BJ (cell line): ENCODE measurements at regions not wholly inside any gene's neighbourhood (a gene's known extent, or its start where the extent isn't known, plus 50 kb on each side); places are given as distances from the start of the nearest gene placed in this dataset.

Experiments used
- CTCF ChIA-PET: fragments of 350-600 bp; formaldehyde crosslinking; extraction: SDS; loops from one replicate; lab custom pipeline; 2021; ENCODE audit warnings: antibody characterized with exemption, inconsistent platforms; lab: Yijun Ruan, JAX
- POLR2A ChIA-PET: fragments of 300-600 bp; sonication (Branson Sonifier 250); formaldehyde crosslinking; extraction: SDS; loops from one replicate; lab custom pipeline; 2021; ENCODE audit warnings: antibody characterized with exemption; lab: Charles Lee
- DNase-seq: peaks from one replicate; pipeline ENCODE4 v3.0.0-alpha.2; 2011; ENCODE audit warnings: low read depth
- H3K27me3 ChIP-seq: 2 replicates; pipeline ENCODE4 v1.6.0; 2011; ENCODE audit warnings: low read length; ENCODE audit not compliant: control insufficient read depth, insufficient read depth
- H3K36me3 ChIP-seq: 2 replicates; pipeline ENCODE4 v1.5.1; 2011; ENCODE audit warnings: low read length; ENCODE audit not compliant: control insufficient read depth, insufficient read depth
- H3K4me3 ChIP-seq: 2 replicates; pipeline ENCODE4 v1.5.1; 2011; ENCODE audit warnings: low read depth, mild to moderate bottlenecking, control low read depth, low read length
- CTCF ChIP-seq: IDR thresholded peaks from 2 replicates; pipeline ENCODE4 v1.5.1; 2011; ENCODE audit warnings: low read depth, mild to moderate bottlenecking, control low read depth, inconsistent platforms, low read length, moderate library complexity; ENCODE audit not compliant: insufficient read depth

GRCh38 chr16:64061621-64062020 lies 1060.2 kb downstream of the CDH11 start:
- H3K27me3 ChIP-seq: no peaks in the 10 kb centered on the region
- no peak for TF ChIP-seq CTCF
- no peak overlapping the region for H3K4me3 ChIP-seq
- ChIA-PET CTCF (no interaction called here), POLR2A (no interaction called here)
- DNase-seq: no peak
- H3K36me3 ChIP-seq: no peaks in the 10 kb centered on the region

- no peaks in the 10 kb centered on the region for H3K36me3 ChIP-seq
- no peak for DNase-seq
- CTCF ChIA-PET: no interaction called here
- no peak for TF ChIP-seq CTCF
- POLR2A ChIA-PET: no interaction called here
- no peaks in the 10 kb centered on the region for H3K27me3 ChIP-seq
- no peak overlapping the region for H3K4me3 ChIP-seq
Observed at GRCh38 chr16:64060631-64061030, 1061.2 kb downstream of the CDH11 start.

GRCh38 chr16:64058685-64059084 lies 1063.2 kb downstream of the CDH11 start:
- CTCF ChIA-PET: no interaction called here

GRCh38 chr16:64051824-64052223 lies 1070.0 kb downstream of the CDH11 start:
- no peaks in the 10 kb centered on the region for H3K27me3 ChIP-seq
- no peak overlapping the region for H3K4me3 ChIP-seq
- TF ChIP-seq CTCF: peak; percentile 22
- ChIA-PET POLR2A (no interaction called here), CTCF (interaction anchor here (1.2 kb wide), 1 partner anchor 9 kb away, joined by 5 read pairs; no protein-coding TSS in a partner anchor)
- DNase-seq: no peak
- no peaks in the 10 kb centered on the region for H3K36me3 ChIP-seq

More at GRCh38 chr16:64058685-64059084, 1063.2 kb downstream of the CDH11 start:
- no peak for DNase-seq
- Histone ChIP-seq H3K36me3 (no peaks in the 10 kb centered on the region), H3K27me3 (no peaks in the 10 kb centered on the region), H3K4me3 (no peak overlapping the region)
- no peak for TF ChIP-seq CTCF
- POLR2A ChIA-PET: no interaction called here

- ChIA-PET POLR2A (no interaction called here), CTCF (interaction anchor here (1.5 kb wide), 1 partner anchor 15 kb away, joined by 3 read pairs; no protein-coding TSS in a partner anchor)
- H3K4me3 ChIP-seq: no peak overlapping the region
- TF ChIP-seq CTCF: no peak
- DNase-seq: no peak
- H3K27me3 ChIP-seq: no peaks in the 10 kb centered on the region
- H3K36me3 ChIP-seq: no peaks in the 10 kb centered on the region
Observed at GRCh38 chr16:64047878-64048277, 1074.0 kb downstream of the CDH11 start.
